ENCODE measurements at regions not wholly inside any gene's neighbourhood (a gene's known extent, or its start where the extent isn't known, plus 50 kb on each side); places are given as distances from the start of the nearest gene placed in this dataset.

DNA sequence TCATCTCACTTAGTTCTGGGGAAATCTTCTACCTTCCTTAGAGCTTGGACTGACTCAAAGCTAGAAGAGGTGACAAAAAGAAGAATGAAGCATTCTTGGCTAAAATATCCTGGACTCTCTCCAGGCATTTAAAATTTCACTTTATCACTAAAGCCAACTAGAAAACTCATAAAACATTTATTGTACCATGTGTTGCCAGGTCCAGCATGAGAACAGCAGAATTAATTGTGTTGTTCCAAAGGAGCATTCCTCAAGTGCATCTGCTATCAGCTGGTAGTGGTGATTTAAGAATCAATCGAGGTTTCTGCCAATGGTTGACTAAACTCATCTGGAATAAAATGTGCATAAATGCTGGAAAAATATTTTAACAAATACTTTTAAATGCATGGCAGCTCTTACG, 147.3 kb upstream of the SSTR4 start:
- TF ChIP-seq, protein P1, sequence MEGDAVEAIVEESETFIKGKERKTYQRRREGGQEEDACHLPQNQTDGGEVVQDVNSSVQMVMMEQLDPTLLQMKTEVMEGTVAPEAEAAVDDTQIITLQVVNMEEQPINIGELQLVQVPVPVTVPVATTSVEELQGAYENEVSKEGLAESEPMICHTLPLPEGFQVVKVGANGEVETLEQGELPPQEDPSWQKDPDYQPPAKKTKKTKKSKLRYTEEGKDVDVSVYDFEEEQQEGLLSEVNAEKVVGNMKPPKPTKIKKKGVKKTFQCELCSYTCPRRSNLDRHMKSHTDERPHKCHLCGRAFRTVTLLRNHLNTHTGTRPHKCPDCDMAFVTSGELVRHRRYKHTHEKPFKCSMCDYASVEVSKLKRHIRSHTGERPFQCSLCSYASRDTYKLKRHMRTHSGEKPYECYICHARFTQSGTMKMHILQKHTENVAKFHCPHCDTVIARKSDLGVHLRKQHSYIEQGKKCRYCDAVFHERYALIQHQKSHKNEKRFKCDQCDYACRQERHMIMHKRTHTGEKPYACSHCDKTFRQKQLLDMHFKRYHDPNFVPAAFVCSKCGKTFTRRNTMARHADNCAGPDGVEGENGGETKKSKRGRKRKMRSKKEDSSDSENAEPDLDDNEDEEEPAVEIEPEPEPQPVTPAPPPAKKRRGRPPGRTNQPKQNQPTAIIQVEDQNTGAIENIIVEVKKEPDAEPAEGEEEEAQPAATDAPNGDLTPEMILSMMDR (IDR thresholded peaks at IDR 0.05) = no peak
- no peak for TF ChIP-seq POLR2A (IDR thresholded peaks at IDR 0.05)

All from adrenal gland (tissue), 5 donors.